ENCODE measurements at regions not wholly inside any gene's neighbourhood (a gene's known extent, or its start where the extent isn't known, plus 50 kb on each side); places are given as distances from the start of the nearest gene placed in this dataset.

DNA sequence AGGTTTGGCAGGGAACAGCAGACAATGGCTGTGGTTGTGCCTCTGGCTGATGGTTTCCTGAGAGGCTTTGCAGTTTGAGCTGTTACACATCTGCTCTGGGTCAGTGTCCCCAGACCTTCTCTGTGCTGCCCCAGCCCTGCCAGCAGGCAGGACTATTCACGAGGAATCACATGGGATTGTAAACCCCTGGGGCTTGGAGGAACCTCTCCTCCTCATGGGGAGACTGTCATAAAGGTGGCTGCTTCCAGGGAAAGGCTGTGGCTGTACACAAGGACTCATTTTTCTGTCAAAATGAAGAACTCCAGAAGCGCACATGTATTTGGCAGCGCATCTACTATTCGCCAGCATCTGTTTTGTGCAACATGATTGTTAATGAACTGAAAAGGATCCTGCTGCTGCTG lies 142.6 kb upstream of the CYP1B1 start:
- TF ChIP-seq, protein P1, sequence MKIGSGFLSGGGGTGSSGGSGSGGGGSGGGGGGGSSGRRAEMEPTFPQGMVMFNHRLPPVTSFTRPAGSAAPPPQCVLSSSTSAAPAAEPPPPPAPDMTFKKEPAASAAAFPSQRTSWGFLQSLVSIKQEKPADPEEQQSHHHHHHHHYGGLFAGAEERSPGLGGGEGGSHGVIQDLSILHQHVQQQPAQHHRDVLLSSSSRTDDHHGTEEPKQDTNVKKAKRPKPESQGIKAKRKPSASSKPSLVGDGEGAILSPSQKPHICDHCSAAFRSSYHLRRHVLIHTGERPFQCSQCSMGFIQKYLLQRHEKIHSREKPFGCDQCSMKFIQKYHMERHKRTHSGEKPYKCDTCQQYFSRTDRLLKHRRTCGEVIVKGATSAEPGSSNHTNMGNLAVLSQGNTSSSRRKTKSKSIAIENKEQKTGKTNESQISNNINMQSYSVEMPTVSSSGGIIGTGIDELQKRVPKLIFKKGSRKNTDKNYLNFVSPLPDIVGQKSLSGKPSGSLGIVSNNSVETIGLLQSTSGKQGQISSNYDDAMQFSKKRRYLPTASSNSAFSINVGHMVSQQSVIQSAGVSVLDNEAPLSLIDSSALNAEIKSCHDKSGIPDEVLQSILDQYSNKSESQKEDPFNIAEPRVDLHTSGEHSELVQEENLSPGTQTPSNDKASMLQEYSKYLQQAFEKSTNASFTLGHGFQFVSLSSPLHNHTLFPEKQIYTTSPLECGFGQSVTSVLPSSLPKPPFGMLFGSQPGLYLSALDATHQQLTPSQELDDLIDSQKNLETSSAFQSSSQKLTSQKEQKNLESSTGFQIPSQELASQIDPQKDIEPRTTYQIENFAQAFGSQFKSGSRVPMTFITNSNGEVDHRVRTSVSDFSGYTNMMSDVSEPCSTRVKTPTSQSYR (CRISPR knock-in tag; IDR thresholded peaks at IDR 0.05) = no peak
- TF ChIP-seq, protein P2, sequence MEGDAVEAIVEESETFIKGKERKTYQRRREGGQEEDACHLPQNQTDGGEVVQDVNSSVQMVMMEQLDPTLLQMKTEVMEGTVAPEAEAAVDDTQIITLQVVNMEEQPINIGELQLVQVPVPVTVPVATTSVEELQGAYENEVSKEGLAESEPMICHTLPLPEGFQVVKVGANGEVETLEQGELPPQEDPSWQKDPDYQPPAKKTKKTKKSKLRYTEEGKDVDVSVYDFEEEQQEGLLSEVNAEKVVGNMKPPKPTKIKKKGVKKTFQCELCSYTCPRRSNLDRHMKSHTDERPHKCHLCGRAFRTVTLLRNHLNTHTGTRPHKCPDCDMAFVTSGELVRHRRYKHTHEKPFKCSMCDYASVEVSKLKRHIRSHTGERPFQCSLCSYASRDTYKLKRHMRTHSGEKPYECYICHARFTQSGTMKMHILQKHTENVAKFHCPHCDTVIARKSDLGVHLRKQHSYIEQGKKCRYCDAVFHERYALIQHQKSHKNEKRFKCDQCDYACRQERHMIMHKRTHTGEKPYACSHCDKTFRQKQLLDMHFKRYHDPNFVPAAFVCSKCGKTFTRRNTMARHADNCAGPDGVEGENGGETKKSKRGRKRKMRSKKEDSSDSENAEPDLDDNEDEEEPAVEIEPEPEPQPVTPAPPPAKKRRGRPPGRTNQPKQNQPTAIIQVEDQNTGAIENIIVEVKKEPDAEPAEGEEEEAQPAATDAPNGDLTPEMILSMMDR (IDR thresholded peaks at IDR 0.05) = no peak
- no peak for TF ChIP-seq ZNF232 (CRISPR knock-in tag; IDR thresholded peaks at IDR 0.05)
- no peak for TF ChIP-seq ELF4 (CRISPR knock-in tag; IDR thresholded peaks at IDR 0.05; ENCODE audit: low read depth)
